Endothelial cell of umbilical vein (primary cell): ENCODE measurements at regions not wholly inside any gene's neighbourhood (a gene's known extent, or its start where the extent isn't known, plus 50 kb on each side); places are given as distances from the start of the nearest gene placed in this dataset.

Source experiments
- CTCF ChIP-seq, 2 donors: IDR thresholded peaks; 1 replicate in 1 of 2; 2 replicates in 1 of 2; pipeline ENCODE4 v1.5.1; 2011; ENCODE audit warnings: low read length in 2 of 2, mild to moderate bottlenecking in 2 of 2, moderate library complexity in 2 of 2, control low read depth in 1 of 2, inconsistent platforms in 1 of 2, low read depth in 1 of 2; ENCODE audit not compliant: insufficient read depth in 1 of 2; ENCODE audit errors: extremely low read depth in 1 of 2
- EZH2 ChIP-seq: IDR thresholded peaks from 2 replicates; pipeline ENCODE4 v1.6.1; 2012; ENCODE audit warnings: borderline replicate concordance, low read depth, mild to moderate bottlenecking, moderate library complexity, low read length, inconsistent platforms; ENCODE audit not compliant: severe bottlenecking
- FOS ChIP-seq: IDR thresholded peaks from 2 replicates; pipeline ENCODE4 v1.6.1; 2011; ENCODE audit warnings: mild to moderate bottlenecking, low read length, moderate library complexity, borderline replicate concordance; ENCODE audit not compliant: insufficient read depth
- MYC ChIP-seq: IDR thresholded peaks from one replicate; pipeline ENCODE4 v1.6.1; 2011; ENCODE audit warnings: mild to moderate bottlenecking, low read depth, low read length
- POLR2A ChIP-seq: IDR thresholded peaks from 2 replicates; pipeline ENCODE4 v1.6.1; 2012; ENCODE audit warnings: low read depth, mild to moderate bottlenecking, control low read depth, low read length

GRCh38 chr2:182584462-182584861, 131.6 kb upstream of the DNAJC10 start:
- TF ChIP-seq POLR2A (no peak), CTCF (IDR thresholded peaks at IDR 0.05; ENCODE audit: extremely low read depth in 1 of 2, insufficient read depth in 1 of 2, low read depth in 1 of 2, low read length in 2 of 2) (no peak), EZH2 (no peak), FOS (no peak), MYC (no peak)
